ENCODE measurements at regions not wholly inside any gene's neighbourhood (a gene's known extent, or its start where the extent isn't known, plus 50 kb on each side); places are given as distances from the start of the nearest gene placed in this dataset.

DNA sequence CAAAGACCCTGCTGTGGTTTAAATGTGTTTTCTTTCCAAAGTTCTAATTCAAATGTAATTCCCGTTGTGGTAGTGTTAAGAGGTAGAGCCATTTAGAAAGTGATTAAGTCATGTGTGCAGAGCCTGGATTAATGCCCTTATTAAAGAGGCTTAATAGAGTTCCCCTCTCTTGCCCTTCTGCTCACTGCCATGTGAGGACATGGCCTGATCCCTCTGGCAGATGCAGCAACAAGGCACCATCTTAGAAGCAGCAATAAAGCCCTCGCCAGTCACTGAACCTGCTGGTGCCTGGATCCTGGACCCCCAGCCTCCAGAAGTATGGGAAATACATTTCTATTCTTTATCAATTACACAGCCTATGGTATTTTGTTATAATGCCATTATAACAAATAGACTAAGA, 485.2 kb downstream of the DCDC2C start:
- TF ChIP-seq EZH2 (IDR thresholded peaks at IDR 0.05; ENCODE audit: borderline replicate concordance, low read depth, low read length, severe bottlenecking) (no peak), CTCF (IDR thresholded peaks at IDR 0.05; ENCODE audit: borderline replicate concordance, extremely low read depth, low read length, poor library complexity, severe bottlenecking) (no peak)
- Histone ChIP-seq H3K9ac (ENCODE audit: low read depth, low read length) (no peak overlapping the region), H2AFZ (ENCODE audit: low read depth, low read length) (no peak overlapping the region), H3K9me3 (ENCODE audit: insufficient read depth, low read length, severe bottlenecking) (peaks cover 3% of the 10 kb centered on the region), H3K4me2 (ENCODE audit: insufficient read depth, low read length) (no peak overlapping the region), H3K27me3 (ENCODE audit: insufficient read depth, low read length, poor library complexity) (no peaks in the 10 kb centered on the region), H3K4me3 (ENCODE audit: low read depth in 1 of 2, low read length in 2 of 2) (no peak overlapping the region), H3K36me3 (ENCODE audit: insufficient read depth, low read length) (no peaks in the 10 kb centered on the region), H3K27ac (ENCODE audit: low read length) (no peak overlapping the region), H3K79me2 (ENCODE audit: insufficient read depth, low read length) (no peaks in the 10 kb centered on the region), H3K4me1 (ENCODE audit: insufficient read depth, low read length) (no peaks in the 10 kb centered on the region), H4K20me1 (ENCODE audit: insufficient read depth, low read length) (no peaks in the 10 kb centered on the region)
- ATAC-seq (ENCODE audit: insufficient read depth, low read depth), result no peak
- no peak for DNase-seq

DNA sequence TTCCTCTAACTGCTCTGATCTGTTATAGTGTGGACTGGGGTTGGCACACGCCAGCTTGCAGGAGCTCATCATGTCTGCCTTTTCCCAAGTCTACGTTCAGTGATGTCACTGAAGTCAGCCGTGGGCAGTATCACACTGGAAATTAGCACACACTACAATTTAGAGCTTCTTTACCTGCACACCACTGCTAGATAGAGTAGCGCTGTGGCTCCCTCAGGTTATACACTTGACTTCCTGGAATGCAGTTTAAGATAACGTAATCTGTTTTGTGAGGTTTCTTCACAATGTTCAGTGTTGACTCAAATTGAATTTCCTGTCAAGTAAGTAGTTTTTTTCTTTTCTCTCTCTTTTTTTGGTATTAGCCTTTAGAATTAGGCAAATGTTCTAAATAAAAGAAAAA, 487.2 kb downstream of the DCDC2C start:
- Histone ChIP-seq H3K36me3 (ENCODE audit: insufficient read depth, low read length) (no peaks in the 10 kb centered on the region), H3K4me2 (ENCODE audit: insufficient read depth, low read length) (no peak overlapping the region), H3K9me3 (ENCODE audit: insufficient read depth, low read length, severe bottlenecking) (peaks cover 3% of the 10 kb centered on the region), H3K27ac (ENCODE audit: low read length) (no peak overlapping the region), H3K79me2 (ENCODE audit: insufficient read depth, low read length) (no peaks in the 10 kb centered on the region), H3K4me3 (ENCODE audit: low read depth in 1 of 2, low read length in 2 of 2) (no peak overlapping the region), H4K20me1 (ENCODE audit: insufficient read depth, low read length) (no peaks in the 10 kb centered on the region), H3K27me3 (ENCODE audit: insufficient read depth, low read length, poor library complexity) (no peaks in the 10 kb centered on the region), H2AFZ (ENCODE audit: low read depth, low read length) (no peak overlapping the region), H3K4me1 (ENCODE audit: insufficient read depth, low read length) (no peaks in the 10 kb centered on the region), H3K9ac (ENCODE audit: low read depth, low read length) (no peak overlapping the region)
- ATAC-seq (ENCODE audit: insufficient read depth, low read depth), result no peak
- DNase-seq, result no peak
- no peak for TF ChIP-seq EZH2 (IDR thresholded peaks at IDR 0.05; ENCODE audit: borderline replicate concordance, low read depth, low read length, severe bottlenecking)
- no peak for TF ChIP-seq CTCF (IDR thresholded peaks at IDR 0.05; ENCODE audit: borderline replicate concordance, extremely low read depth, low read length, poor library complexity, severe bottlenecking)

DNA sequence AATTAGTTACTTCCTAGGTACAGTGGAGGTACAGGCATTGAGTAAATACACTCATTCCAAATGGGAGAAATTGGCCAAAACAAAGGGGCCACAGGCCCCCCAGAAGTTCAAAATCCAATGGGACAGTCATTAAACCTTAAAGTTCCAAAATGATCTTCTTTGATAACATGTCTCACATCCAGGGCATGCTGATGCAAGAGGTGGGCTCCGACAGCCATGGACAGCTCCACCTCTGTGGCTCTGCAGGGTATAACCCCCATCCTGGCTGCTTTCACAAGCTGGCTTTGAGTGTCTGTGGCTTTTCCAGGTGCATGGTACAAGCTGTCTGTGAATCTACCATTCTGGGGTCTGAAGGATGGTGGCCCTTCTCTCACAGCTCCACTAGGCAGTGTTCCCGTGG, 488.7 kb downstream of the DCDC2C start:
- no peaks in the 10 kb centered on the region for H4K20me1 ChIP-seq (ENCODE audit: insufficient read depth, low read length)
- no peaks in the 10 kb centered on the region for H3K79me2 ChIP-seq (ENCODE audit: insufficient read depth, low read length)
- ATAC-seq (ENCODE audit: insufficient read depth, low read depth) (no peak), DNase-seq (no peak)
- no peak overlapping the region for H3K9ac ChIP-seq (ENCODE audit: low read depth, low read length)
- H3K36me3 ChIP-seq (ENCODE audit: insufficient read depth, low read length), result no peaks in the 10 kb centered on the region
- no peaks in the 10 kb centered on the region for H3K4me1 ChIP-seq (ENCODE audit: insufficient read depth, low read length)
- no peak overlapping the region for H3K4me3 ChIP-seq (ENCODE audit: low read depth in 1 of 2, low read length in 2 of 2)
- no peak overlapping the region for H3K4me2 ChIP-seq (ENCODE audit: insufficient read depth, low read length)
- H3K9me3 ChIP-seq (ENCODE audit: insufficient read depth, low read length, severe bottlenecking), result peaks cover 3% of the 10 kb centered on the region
- H3K27ac ChIP-seq (ENCODE audit: low read length), result no peak overlapping the region
- TF ChIP-seq EZH2 (IDR thresholded peaks at IDR 0.05; ENCODE audit: borderline replicate concordance, low read depth, low read length, severe bottlenecking) (no peak), CTCF (IDR thresholded peaks at IDR 0.05; ENCODE audit: borderline replicate concordance, extremely low read depth, low read length, poor library complexity, severe bottlenecking) (no peak)
- no peaks in the 10 kb centered on the region for H3K27me3 ChIP-seq (ENCODE audit: insufficient read depth, low read length, poor library complexity)
- H2AFZ ChIP-seq (ENCODE audit: low read depth, low read length), result no peak overlapping the region

All from DND-41 (cell line).